CD14-positive monocyte (primary cell): ENCODE measurements at regions not wholly inside any gene's neighbourhood (a gene's known extent, or its start where the extent isn't known, plus 50 kb on each side); places are given as distances from the start of the nearest gene placed in this dataset.

Experiments used
- DNase-seq, 3 donors: peaks; one replicate each; pipeline ENCODE4 v3.0.0-alpha.2; 2011 to 2022
- H2AFZ ChIP-seq: 2 replicates; pipeline ENCODE4 v1.6.0; 2012; ENCODE audit warnings: mild to moderate bottlenecking, low read depth, low read length, inconsistent platforms; ENCODE audit not compliant: insufficient read depth, poor library complexity, severe bottlenecking
- H3K27ac ChIP-seq, 2 donors: 1 replicate in 1 of 2; 2 replicates in 1 of 2; pipeline ENCODE4 v1.5.1; 2012 to 2013; ENCODE audit warnings: low read length in 2 of 2, control low read depth in 1 of 2, inconsistent platforms in 1 of 2, low read depth in 1 of 2, mild to moderate bottlenecking in 1 of 2
- H3K27me3 ChIP-seq, 2 donors: one replicate each; pipeline versions ENCODE4 v1.6.0 to v1.6.1; 2011 to 2013; ENCODE audit warnings: low read length in 2 of 2; ENCODE audit not compliant: control insufficient read depth in 2 of 2, insufficient read depth in 2 of 2
- H3K36me3 ChIP-seq, 2 donors: replicated peaks in 1 of 2; 1 replicate in 1 of 2; 2 replicates in 1 of 2; pipeline versions ENCODE4 v1.5.1 to v1.6.1; 2012 to 2013; ENCODE audit warnings: low read length in 2 of 2, control low read depth in 1 of 2, inconsistent platforms in 1 of 2, mild to moderate bottlenecking in 1 of 2; ENCODE audit not compliant: insufficient read depth in 2 of 2, control insufficient read depth in 1 of 2
- H3K4me1 ChIP-seq, 2 donors: 1 replicate in 1 of 2; 2 replicates in 1 of 2; pipeline versions ENCODE4 v1.5.1 to v1.6.1; 2012 to 2013; ENCODE audit warnings: low read length in 2 of 2, control low read depth in 1 of 2, inconsistent platforms in 1 of 2, mild to moderate bottlenecking in 1 of 2, moderate library complexity in 1 of 2; ENCODE audit not compliant: insufficient read depth in 2 of 2, control insufficient read depth in 1 of 2
- H3K4me2 ChIP-seq: replicated peaks from 2 replicates; pipeline ENCODE3; 2012; ENCODE audit warnings: low read length, moderate library complexity, mild to moderate bottlenecking; ENCODE audit not compliant: poor library complexity, severe bottlenecking; ENCODE audit errors: extremely low read depth
- H3K4me3 ChIP-seq, 3 experiments: fragments of 200-600 bp in 1 of 3; sonication (generic) in 1 of 3; replicated peaks in 1 of 3; 1 replicate in 2 of 3; 2 replicates in 1 of 3; pipeline ENCODE4 v1.5.1; 2011 to 2013; ENCODE audit warnings: low read length in 3 of 3, mild to moderate bottlenecking in 3 of 3, control low read depth in 2 of 3, low read depth in 2 of 3, inconsistent platforms in 1 of 3, moderate library complexity in 1 of 3
- H3K79me2 ChIP-seq: 2 replicates; pipeline ENCODE4 v1.6.0; 2012; ENCODE audit warnings: mild to moderate bottlenecking, control low read depth, inconsistent platforms, low read length, moderate library complexity; ENCODE audit not compliant: insufficient read depth
- H3K9ac ChIP-seq: 2 replicates; pipeline ENCODE4 v1.6.0; 2017; ENCODE audit warnings: low read length, mild to moderate bottlenecking; ENCODE audit not compliant: insufficient read depth, poor library complexity, severe bottlenecking
- H3K9me3 ChIP-seq, 2 donors: replicated peaks in 1 of 2; 1 replicate in 1 of 2; 2 replicates in 1 of 2; pipeline versions ENCODE4 v1.5.1 to v1.6.1; 2012 to 2013; ENCODE audit warnings: low read length in 2 of 2, control low read depth in 1 of 2; ENCODE audit not compliant: control insufficient read depth in 1 of 2, insufficient read depth in 1 of 2
- H4K20me1 ChIP-seq: 2 replicates; pipeline ENCODE4 v1.6.0; 2012; ENCODE audit warnings: mild to moderate bottlenecking, low read length, control low read depth, moderate library complexity; ENCODE audit not compliant: insufficient read depth
- H3K27ac Mint-ChIP-seq, 7 donors: one replicate each; pipeline ENCODE4 v1.8.0; 2020; ENCODE audit warnings: mild to moderate bottlenecking in 7 of 7, mixed read lengths in 7 of 7, moderate library complexity in 6 of 7, inconsistent platforms in 2 of 7
- H3K27me3 Mint-ChIP-seq, 3 donors: one replicate each; pipeline ENCODE4 v1.8.0; 2021 to 2022; ENCODE audit warnings: low read depth in 3 of 3, mild to moderate bottlenecking in 3 of 3, mixed read lengths in 3 of 3, moderate library complexity in 3 of 3, inconsistent platforms in 1 of 3
- H3K36me3 Mint-ChIP-seq, 2 donors: one replicate each; pipeline ENCODE4 v1.8.0; 2020; ENCODE audit warnings: mixed read lengths in 2 of 2, inconsistent platforms in 1 of 2, mild to moderate bottlenecking in 1 of 2
- H3K4me1 Mint-ChIP-seq: one replicate; pipeline ENCODE4 v1.8.0; 2020; ENCODE audit warnings: mild to moderate bottlenecking, mixed read lengths
- H3K4me3 Mint-ChIP-seq, 2 donors: one replicate each; pipeline ENCODE4 v1.8.0; 2020; ENCODE audit warnings: mild to moderate bottlenecking in 2 of 2, mixed read lengths in 2 of 2, moderate library complexity in 1 of 2
- H3K9me3 Mint-ChIP-seq, 7 donors: one replicate each; pipeline ENCODE4 v1.8.0; 2020 to 2022; ENCODE audit warnings: mixed read lengths in 7 of 7, mild to moderate bottlenecking in 6 of 7, moderate library complexity in 6 of 7, inconsistent platforms in 2 of 7
- CTCF ChIP-seq: fragments of 200-600 bp; IDR thresholded peaks from one replicate; pipeline ENCODE4 v1.8.0; 2022; ENCODE audit warnings: antibody characterized with exemption, mild to moderate bottlenecking
- WGBS: methylation state at CpG from one replicate; pipeline ENCODE4 v1.1.5; 2013; ENCODE audit warnings: missing lambda C conversion rate; ENCODE audit not compliant: insufficient coverage; 5-methylcytosine and 5-hydroxymethylcytosine counted together
- intact Hi-C, 2 donors: fragments of 100-400 bp; cut with micrococcal nuclease; formaldehyde crosslinking; loops; one replicate each; pipeline versions ENCODE4 v1.15.0 to v1.15.1; 2023

GRCh38 chr9:106644661-106645060 is 218.3 kb upstream of the ZNF462 start:
- no peaks in the 10 kb centered on the region for H4K20me1 ChIP-seq
- H3K36me3 Mint-ChIP-seq = no peaks in the 10 kb centered on the region
- intact Hi-C loops = no loop called here
- H3K27ac ChIP-seq = no peak overlapping the region
- H3K36me3 ChIP-seq = no peaks in the 10 kb centered on the region
- H3K27ac Mint-ChIP-seq = no peak overlapping the region
- TF ChIP-seq CTCF = no peak
- H3K4me3 ChIP-seq = no peak overlapping the region
- no peak overlapping the region for H2AFZ ChIP-seq
- peaks cover 0 to 3% (median 2%) of the 10 kb centered on the region in 3 donors for H3K27me3 Mint-ChIP-seq
- H3K27me3 ChIP-seq = no peaks in the 10 kb centered on the region
- H3K4me1 Mint-ChIP-seq = no peaks in the 10 kb centered on the region
- no peaks in the 10 kb centered on the region for H3K79me2 ChIP-seq
- H3K9ac ChIP-seq = no peak overlapping the region
- peaks cover 0 to 3% (median 0%) of the 10 kb centered on the region in 7 donors for H3K9me3 Mint-ChIP-seq
- no peak overlapping the region for H3K4me3 Mint-ChIP-seq
- WGBS = 80% methylated on average over 1 of the region's 3 CpGs
- no peak for DNase-seq
- no peaks in the 10 kb centered on the region for H3K9me3 ChIP-seq
- H3K4me1 ChIP-seq = no peaks in the 10 kb centered on the region
- no peak overlapping the region for H3K4me2 ChIP-seq

GRCh38 chr9:106648799-106649198 is 214.2 kb upstream of the ZNF462 start:
- Histone ChIP-seq H3K4me3 (no peak overlapping the region), H3K36me3 (no peaks in the 10 kb centered on the region), H3K4me2 (no peak overlapping the region), H3K9me3 (no peaks in the 10 kb centered on the region), H3K4me1 (no peaks in the 10 kb centered on the region), H3K27me3 (no peaks in the 10 kb centered on the region), H3K9ac (no peak overlapping the region), H2AFZ (no peak overlapping the region), H3K79me2 (no peaks in the 10 kb centered on the region), H3K27ac (no peak overlapping the region), H4K20me1 (no peaks in the 10 kb centered on the region)
- Mint-ChIP-seq H3K9me3 (peaks cover 0 to 4% (median 2%) of the 10 kb centered on the region in 7 donors), H3K4me1 (no peaks in the 10 kb centered on the region), H3K27ac (no peak overlapping the region), H3K36me3 (no peaks in the 10 kb centered on the region), H3K4me3 (no peak overlapping the region), H3K27me3 (peaks cover 0 to 3% (median 0%) of the 10 kb centered on the region in 3 donors)
- TF ChIP-seq CTCF = no peak
- WGBS = no CpG with 5 or more reads among the region's 2 CpGs
- intact Hi-C loops = no loop called here
- DNase-seq = no peak
